ENCODE measurements at regions not wholly inside any gene's neighbourhood (a gene's known extent, or its start where the extent isn't known, plus 50 kb on each side); places are given as distances from the start of the nearest gene placed in this dataset.

- WGBS (ENCODE audit: low lambda C conversion rate), result 14% methylated on average over 7 of the region's 10 CpGs
- no peak for FAIRE-seq
These were observed 192.6 kb upstream of the RPL38 start for GRCh38 chr17:74010903-74011302.

More at GRCh38 chr17:74010903-74011302, 192.6 kb upstream of the RPL38 start:
- ATAC-seq (no peak; the same call in 2 of the 3 replicates), DNase-seq (ENCODE audit: low spot score) (no peak)
- no peaks in the 10 kb centered on the region for H3K4me1 ChIP-seq (ENCODE audit: insufficient read depth, low read length)
- ChIA-PET POLR2A (no interaction called here), CTCF (ENCODE audit: low intra/inter-chr PET ratio, low total read pairs) (no interaction called here)
- no peak overlapping the region for H3K9ac ChIP-seq (ENCODE audit: insufficient read depth, low read depth, low read length)
- TF ChIP-seq, protein P1, sequence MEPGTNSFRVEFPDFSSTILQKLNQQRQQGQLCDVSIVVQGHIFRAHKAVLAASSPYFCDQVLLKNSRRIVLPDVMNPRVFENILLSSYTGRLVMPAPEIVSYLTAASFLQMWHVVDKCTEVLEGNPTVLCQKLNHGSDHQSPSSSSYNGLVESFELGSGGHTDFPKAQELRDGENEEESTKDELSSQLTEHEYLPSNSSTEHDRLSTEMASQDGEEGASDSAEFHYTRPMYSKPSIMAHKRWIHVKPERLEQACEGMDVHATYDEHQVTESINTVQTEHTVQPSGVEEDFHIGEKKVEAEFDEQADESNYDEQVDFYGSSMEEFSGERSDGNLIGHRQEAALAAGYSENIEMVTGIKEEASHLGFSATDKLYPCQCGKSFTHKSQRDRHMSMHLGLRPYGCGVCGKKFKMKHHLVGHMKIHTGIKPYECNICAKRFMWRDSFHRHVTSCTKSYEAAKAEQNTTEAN (CRISPR knock-in tag; conservative IDR thresholded peaks at IDR 0.05), result no peak
- TF ChIP-seq HOXD1 (CRISPR knock-in tag; IDR thresholded peaks at IDR 0.05) (no peak), RERE (CRISPR knock-in tag; IDR thresholded peaks at IDR 0.05; ENCODE audit: low read depth) (no peak), ZNF577 (CRISPR knock-in tag; IDR thresholded peaks at IDR 0.05; ENCODE audit: borderline replicate concordance, low read depth) (no peak), ZNF777 (CRISPR knock-in tag; IDR thresholded peaks at IDR 0.05) (no peak), TEAD2 (CRISPR knock-in tag; IDR thresholded peaks at IDR 0.05) (no peak), POLR2G (IDR thresholded peaks at IDR 0.05; ENCODE audit: low read depth, low read length) (no peak)
- no peak overlapping the region for H3K27ac ChIP-seq (ENCODE audit: extremely low read length, insufficient read depth, low read length)
- BruUV-seq (replicated peaks), result no TSS peak
- no peaks in the 10 kb centered on the region for H3K9me3 ChIP-seq (ENCODE audit: low read length)
- H2AFZ ChIP-seq (ENCODE audit: low read length), result no peak overlapping the region
- no peak overlapping the region for H3K4me3 ChIP-seq (replicated peaks in 1 of 3; ENCODE audit: insufficient read depth in 1 of 3, low read depth in 2 of 3, low read length in 3 of 3)
- H4K20me1 ChIP-seq (ENCODE audit: insufficient read depth, low read length), result no peaks in the 10 kb centered on the region
- H3K79me2 ChIP-seq (ENCODE audit: insufficient read depth, low read length), result no peaks in the 10 kb centered on the region
- H3K4me2 ChIP-seq (ENCODE audit: low read depth, low read length), result no peak overlapping the region
- in situ Hi-C loops (cut with HindIII; ENCODE audit: extremely low pct_ligation_motif_present, low pct_unique_long_range_greater_than_20kb), result no loop called here
- intact Hi-C loops (cut with micrococcal nuclease; ENCODE audit: unreplicated experiment), result no loop called here
- peaks cover 8 to 66% of the 10 kb centered on the region in 2 experiments; a peak in 4 of 5 replicates for H3K27me3 ChIP-seq (ENCODE audit: control insufficient read depth in 1 of 2, insufficient read depth in 2 of 2, low read length in 2 of 2)
- H3K36me3 ChIP-seq (replicated peaks in 1 of 2; ENCODE audit: control insufficient read depth in 1 of 2, insufficient read depth in 2 of 2, low read length in 2 of 2), result no peaks in the 10 kb centered on the region

Measured in HepG2 (cell line).